Endothelial cell of umbilical vein (primary cell): ENCODE measurements at regions not wholly inside any gene's neighbourhood (a gene's known extent, or its start where the extent isn't known, plus 50 kb on each side); places are given as distances from the start of the nearest gene placed in this dataset.

Experiments used
- BruUV-seq: library from RNA; stranded (reverse); fragments of 400-500 nt; replicated peaks from 2 replicates; lab custom pipeline; 2021; lab: Mats Ljungman, UMichigan
- CTCF ChIA-PET: fragments of 300-600, 350-600 bp; sonication (Branson Sonifier 250); formaldehyde crosslinking; loops from one replicate; lab custom pipeline; 2021; ENCODE audit warnings: antibody characterized with exemption, inconsistent platforms; lab: Charles Lee
- POLR2A ChIA-PET: fragments of 300-600, 350-600 bp; sonication (Branson Sonifier 250); formaldehyde crosslinking; loops from one replicate; lab custom pipeline; 2021; ENCODE audit warnings: antibody characterized with exemption, inconsistent platforms; lab: Charles Lee
- DNase-seq: peaks from one replicate; pipeline ENCODE4 v3.0.0-alpha.2; 2011; ENCODE audit warnings: low read depth, low spot score
- FAIRE-seq: peaks from 2 replicates; lab custom pipeline; 2011; peaks lifted over from hg19 to GRCh38; lab: Jason Lieb, UNC
- H2AFZ ChIP-seq: 2 replicates; pipeline ENCODE4 v1.6.0; 2012; ENCODE audit warnings: low read depth, low read length, control low read depth, inconsistent platforms
- H3K27ac ChIP-seq: 2 replicates; pipeline ENCODE4 v1.5.1; 2011; ENCODE audit warnings: low read depth, mild to moderate bottlenecking, control low read depth, low read length, moderate library complexity; ENCODE audit not compliant: insufficient read depth
- H3K27me3 ChIP-seq, 2 experiments: 2 replicates each; pipeline versions ENCODE4 v1.6.0 to v1.6.1; 2011; ENCODE audit warnings: low read length in 2 of 2, mixed read lengths in 1 of 2; ENCODE audit not compliant: control insufficient read depth in 2 of 2, insufficient read depth in 2 of 2
- H3K36me3 ChIP-seq, 2 experiments: 2 replicates in 1 of 2; 3 replicates in 1 of 2; pipeline ENCODE4 v1.5.1; 2011; ENCODE audit warnings: low read length in 2 of 2, mild to moderate bottlenecking in 1 of 2, moderate library complexity in 1 of 2; ENCODE audit not compliant: control insufficient read depth in 2 of 2, insufficient read depth in 2 of 2; ENCODE audit errors: extremely low read depth in 1 of 2
- H3K4me1 ChIP-seq: 3 replicates; pipeline ENCODE4 v1.5.1; 2011; ENCODE audit warnings: mild to moderate bottlenecking, low read length; ENCODE audit not compliant: control insufficient read depth, insufficient read depth; ENCODE audit errors: extremely low read depth
- H3K4me2 ChIP-seq: 2 replicates; pipeline ENCODE4 v1.6.1; 2011; ENCODE audit warnings: low read length, control low read depth, mixed read lengths; ENCODE audit not compliant: insufficient read depth
- H3K4me3 ChIP-seq, 3 experiments: fragments of 200-600 bp in 1 of 3; sonication (generic), shearing (Covaris generic) in 1 of 3; replicated peaks in 1 of 3; 2 replicates each; pipeline ENCODE4 v1.5.1; 2011 to 2016; ENCODE audit warnings: control low read depth in 3 of 3, low read length in 3 of 3, mild to moderate bottlenecking in 2 of 3, inconsistent platforms in 1 of 3, low read depth in 1 of 3, moderate library complexity in 1 of 3; ENCODE audit not compliant: insufficient read depth in 1 of 3
- H3K79me2 ChIP-seq: 2 replicates; pipeline ENCODE4 v1.6.0; 2012; ENCODE audit warnings: low read length, inconsistent platforms; ENCODE audit not compliant: control insufficient read depth, insufficient read depth
- H3K9ac ChIP-seq: replicated peaks from 2 replicates; pipeline ENCODE3; 2011; ENCODE audit warnings: low read length, control low read depth; ENCODE audit not compliant: insufficient read depth; ENCODE audit errors: extremely low read depth
- H3K9me1 ChIP-seq: replicated peaks from 3 replicates; pipeline ENCODE4 v1.6.0; 2011; ENCODE audit warnings: mild to moderate bottlenecking, low read length; ENCODE audit not compliant: control insufficient read depth, insufficient read depth; ENCODE audit errors: extremely low read depth
- H3K9me3 ChIP-seq: replicated peaks from 2 replicates; pipeline ENCODE4 v1.5.1; 2012; ENCODE audit warnings: low read length, inconsistent platforms; ENCODE audit not compliant: control insufficient read depth, insufficient read depth
- H4K20me1 ChIP-seq: replicated peaks from 2 replicates; pipeline ENCODE3; 2011; ENCODE audit warnings: mild to moderate bottlenecking, low read length; ENCODE audit not compliant: control insufficient read depth, insufficient read depth; ENCODE audit errors: extremely low read depth
- CTCF ChIP-seq, 2 donors: IDR thresholded peaks; 1 replicate in 1 of 2; 2 replicates in 1 of 2; pipeline ENCODE4 v1.5.1; 2011; ENCODE audit warnings: low read length in 2 of 2, mild to moderate bottlenecking in 2 of 2, moderate library complexity in 2 of 2, control low read depth in 1 of 2, inconsistent platforms in 1 of 2, low read depth in 1 of 2; ENCODE audit not compliant: insufficient read depth in 1 of 2; ENCODE audit errors: extremely low read depth in 1 of 2
- EZH2 ChIP-seq: IDR thresholded peaks from 2 replicates; pipeline ENCODE4 v1.6.1; 2012; ENCODE audit warnings: borderline replicate concordance, low read depth, mild to moderate bottlenecking, moderate library complexity, low read length, inconsistent platforms; ENCODE audit not compliant: severe bottlenecking
- FOS ChIP-seq: IDR thresholded peaks from 2 replicates; pipeline ENCODE4 v1.6.1; 2011; ENCODE audit warnings: mild to moderate bottlenecking, low read length, moderate library complexity, borderline replicate concordance; ENCODE audit not compliant: insufficient read depth
- GATA2 ChIP-seq: IDR thresholded peaks from 2 replicates; pipeline ENCODE4 v1.7.0; 2011; ENCODE audit warnings: low read depth, mild to moderate bottlenecking, moderate library complexity, mixed read lengths, low read length; ENCODE audit not compliant: insufficient read length, insufficient read depth
- JUN ChIP-seq: IDR thresholded peaks from 2 replicates; pipeline ENCODE4 v1.6.1; 2011; ENCODE audit warnings: borderline replicate concordance, low read depth; ENCODE audit not compliant: insufficient read length, insufficient read depth
- MAX ChIP-seq: IDR thresholded peaks from 2 replicates; pipeline ENCODE4 v1.6.1; 2011; ENCODE audit not compliant: insufficient read depth, insufficient read length
- MYC ChIP-seq: IDR thresholded peaks from one replicate; pipeline ENCODE4 v1.6.1; 2011; ENCODE audit warnings: mild to moderate bottlenecking, low read depth, low read length
- POLR2A ChIP-seq: IDR thresholded peaks from 2 replicates; pipeline ENCODE4 v1.6.1; 2012; ENCODE audit warnings: low read depth, mild to moderate bottlenecking, control low read depth, low read length
- POLR2AphosphoS5 ChIP-seq: IDR thresholded peaks from 2 replicates; pipeline ENCODE4 v1.6.1; 2012; ENCODE audit warnings: low read depth, mild to moderate bottlenecking, control low read depth, low read length, moderate library complexity; ENCODE audit not compliant: insufficient read depth
- dilution Hi-C: fragments of 300-500 bp; cut with MboI; formaldehyde crosslinking; loops from one replicate; pipeline ENCODE4 v1.15.0; 2019; ENCODE audit warnings: low sequenced_read_pairs; ENCODE audit not compliant: extremely low pct_ligation_motif_present
- intact Hi-C: fragments of 100-400 bp; cut with micrococcal nuclease; formaldehyde crosslinking; loops from one replicate; pipeline ENCODE4 v1.10.0; 2022

- H3K4me1 ChIP-seq = peaks cover 10% of the 10 kb centered on the region
- H3K9ac ChIP-seq = no peak overlapping the region
- intact Hi-C loops (no loop called here), dilution Hi-C loops (no loop called here)
- no peak overlapping the region for H2AFZ ChIP-seq
- H3K27ac ChIP-seq = no peak overlapping the region
- POLR2A ChIA-PET = no interaction called here
- H3K4me2 ChIP-seq = no peak overlapping the region
- H4K20me1 ChIP-seq = no peaks in the 10 kb centered on the region
- no peaks in the 10 kb centered on the region for H3K79me2 ChIP-seq
- no peaks in the 10 kb centered on the region for H3K9me1 ChIP-seq
- CTCF ChIA-PET = interaction anchor here (1.0 to 1.6 kb wide), 4 partner anchors 14 to 428 kb away, joined by 3 to 9 read pairs (median 3); no protein-coding TSS in a partner anchor
- FAIRE-seq (no peak), DNase-seq (no peak)
- BruUV-seq = no TSS peak
- H3K4me3 ChIP-seq = no peak overlapping the region
- H3K36me3 ChIP-seq = no peaks in the 10 kb centered on the region
- peaks cover 0 to 11% of the 10 kb centered on the region in 2 experiments for H3K27me3 ChIP-seq
- no peak for TF ChIP-seq POLR2AphosphoS5
- TF ChIP-seq CTCF (IDR thresholded peaks at IDR 0.05; ENCODE audit: extremely low read depth in 1 of 2, insufficient read depth in 1 of 2, low read depth in 1 of 2, low read length in 2 of 2) = no peak
- TF ChIP-seq POLR2A = no peak
- H3K9me3 ChIP-seq = no peaks in the 10 kb centered on the region
Measured at GRCh38 chr16:86992587-86992986, 324.6 kb downstream of the C16orf95 start.

DNA sequence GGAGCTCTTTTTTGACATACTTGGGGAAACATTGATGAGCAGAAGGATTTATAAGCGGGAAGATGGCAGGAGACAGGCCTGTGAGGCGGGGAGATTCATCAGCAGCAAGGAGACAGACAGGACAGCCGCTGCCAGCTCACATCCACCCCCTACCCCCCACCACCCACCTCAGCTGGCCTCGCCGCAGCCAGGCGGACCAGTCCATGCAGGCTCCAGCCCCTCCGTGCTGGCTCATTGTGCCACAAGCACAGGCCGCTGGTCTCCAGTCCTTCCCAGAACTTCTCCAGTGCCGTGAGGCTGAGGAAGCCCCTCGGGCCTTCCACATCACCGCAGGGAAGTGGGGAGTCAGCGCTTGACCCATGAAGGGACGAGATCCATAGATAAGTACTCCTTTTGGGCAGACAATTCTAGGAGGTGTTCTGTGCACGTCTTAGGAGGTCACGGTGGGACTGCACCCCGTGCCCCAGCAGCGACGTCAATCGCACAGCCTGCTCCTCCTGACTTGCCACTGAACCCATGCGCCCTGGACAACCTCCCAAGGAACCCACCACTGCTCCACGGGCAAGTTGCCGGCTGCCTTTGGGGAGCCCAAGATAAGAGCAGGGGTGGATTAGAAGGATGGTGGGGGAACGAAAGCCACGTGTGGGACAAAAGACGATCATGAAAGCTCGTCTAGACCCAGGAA lies 323.6 kb downstream of the C16orf95 start:
- Histone ChIP-seq H3K9me1 (no peaks in the 10 kb centered on the region), H3K9ac (no peak overlapping the region), H3K4me3 (no peak overlapping the region), H3K36me3 (no peaks in the 10 kb centered on the region), H4K20me1 (no peaks in the 10 kb centered on the region), H3K79me2 (no peaks in the 10 kb centered on the region), H3K9me3 (no peaks in the 10 kb centered on the region), H3K27ac (no peak overlapping the region), H3K27me3 (peaks cover 0 to 13% of the 10 kb centered on the region in 2 experiments), H3K4me1 (peaks cover 10% of the 10 kb centered on the region), H3K4me2 (no peak overlapping the region), H2AFZ (no peak overlapping the region)
- dilution Hi-C loops (no loop called here), intact Hi-C loops (no loop called here)
- TF ChIP-seq FOS (no peak), CTCF (IDR thresholded peaks at IDR 0.05; ENCODE audit: extremely low read depth in 1 of 2, insufficient read depth in 1 of 2, low read depth in 1 of 2, low read length in 2 of 2) (no peak), MAX (no peak), EZH2 (no peak), MYC (no peak), POLR2A (no peak), JUN (no peak), POLR2AphosphoS5 (no peak), GATA2 (no peak)
- DNase-seq (no peak), FAIRE-seq (no peak)
- no TSS peak for BruUV-seq
- POLR2A ChIA-PET = no interaction called here
- CTCF ChIA-PET = interaction anchor here (1.4 to 1.6 kb wide), 2 partner anchors 14 to 24 kb away, joined by 3 to 9 read pairs; no protein-coding TSS in a partner anchor
